ENCODE measurements at regions not wholly inside any gene's neighbourhood (a gene's known extent, or its start where the extent isn't known, plus 50 kb on each side); places are given as distances from the start of the nearest gene placed in this dataset.

- Mint-ChIP-seq H3K4me3 (no peak overlapping the region), H3K27me3 (peaks cover 3% of the 10 kb centered on the region), H3K9me3 (no peaks in the 10 kb centered on the region), H3K27ac (no peak overlapping the region), H3K36me3 (no peaks in the 10 kb centered on the region), H3K4me1 (ENCODE audit: low read depth) (no peaks in the 10 kb centered on the region)
- POLR2A ChIA-PET = no interaction called here
- CTCF ChIA-PET = no interaction called here
- intact Hi-C loops (cut with micrococcal nuclease) = no loop called here
- no peak for DNase-seq
These were observed 188.7 kb upstream of the FBXL4 start for GRCh38 chr6:99136488-99136887.

GRCh38 chr6:99132026-99132635 lies 184.4 kb upstream of the FBXL4 start:
- ChIA-PET POLR2A (no interaction called here), CTCF (no interaction called here)
- Mint-ChIP-seq H3K9me3 (no peaks in the 10 kb centered on the region), H3K27ac (no peak overlapping the region), H3K36me3 (no peaks in the 10 kb centered on the region), H3K27me3 (no peaks in the 10 kb centered on the region), H3K4me1 (ENCODE audit: low read depth) (no peaks in the 10 kb centered on the region), H3K4me3 (no peak overlapping the region)
- DNase-seq = no peak
- intact Hi-C loops (cut with micrococcal nuclease) = no loop called here

GRCh38 chr6:99130897-99131873 lies 183.4 kb upstream of the FBXL4 start:
- no peaks in the 10 kb centered on the region for H3K9me3 Mint-ChIP-seq
- POLR2A ChIA-PET = no interaction called here
- H3K4me3 Mint-ChIP-seq = no peak overlapping the region
- CTCF ChIA-PET = interaction anchor here (0.5 to 0.6 kb wide), 2 partner anchors 21 to 24 kb away, joined by 3 read pairs; no protein-coding TSS in a partner anchor
- no peaks in the 10 kb centered on the region for H3K4me1 Mint-ChIP-seq (ENCODE audit: low read depth)
- no peaks in the 10 kb centered on the region for H3K27me3 Mint-ChIP-seq
- H3K36me3 Mint-ChIP-seq = no peaks in the 10 kb centered on the region
- no peak for DNase-seq
- intact Hi-C loops (cut with micrococcal nuclease) = no loop called here
- H3K27ac Mint-ChIP-seq = no peak overlapping the region

GRCh38 chr6:99129835-99130234 lies 182.1 kb upstream of the FBXL4 start:
- intact Hi-C loops (cut with micrococcal nuclease) = no loop called here
- Mint-ChIP-seq H3K27me3 (no peaks in the 10 kb centered on the region), H3K36me3 (no peaks in the 10 kb centered on the region), H3K4me1 (ENCODE audit: low read depth) (no peaks in the 10 kb centered on the region), H3K4me3 (no peak overlapping the region), H3K27ac (no peak overlapping the region), H3K9me3 (no peaks in the 10 kb centered on the region)
- CTCF ChIA-PET = no interaction called here
- DNase-seq = no peak
- POLR2A ChIA-PET = no interaction called here

- Mint-ChIP-seq H3K27me3 (peaks cover 14% of the 10 kb centered on the region), H3K27ac (no peak overlapping the region), H3K36me3 (no peaks in the 10 kb centered on the region), H3K4me1 (ENCODE audit: low read depth) (no peaks in the 10 kb centered on the region), H3K4me3 (no peak overlapping the region), H3K9me3 (no peaks in the 10 kb centered on the region)
- intact Hi-C loops (cut with micrococcal nuclease) = no loop called here
- DNase-seq = no peak
- ChIA-PET POLR2A (no interaction called here), CTCF (no interaction called here)
These were observed 174.0 kb upstream of the FBXL4 start for GRCh38 chr6:99121748-99122147.

- CTCF ChIA-PET = interaction anchor here (1.8 to 1.9 kb wide), 2 partner anchors 1623 to 1680 kb away, joined by 4 to 14 read pairs; no protein-coding TSS in a partner anchor
- intact Hi-C loops (cut with micrococcal nuclease) = no loop called here
- Mint-ChIP-seq H3K36me3 (no peaks in the 10 kb centered on the region), H3K4me1 (ENCODE audit: low read depth) (no peaks in the 10 kb centered on the region), H3K27me3 (peaks cover 21% of the 10 kb centered on the region), H3K4me3 (no peak overlapping the region), H3K9me3 (no peaks in the 10 kb centered on the region), H3K27ac (no peak overlapping the region)
- POLR2A ChIA-PET = no interaction called here
- DNase-seq = no peak
These were observed 172.9 kb upstream of the FBXL4 start for GRCh38 chr6:99120641-99121040.

- H3K27me3 Mint-ChIP-seq = peaks cover 28% of the 10 kb centered on the region
- CTCF ChIA-PET = interaction anchor here (0.6 to 1.9 kb wide), 16 partner anchors 8 to 1682 kb away, joined by 3 to 14 read pairs (median 4); no protein-coding TSS in a partner anchor
- intact Hi-C loops (cut with micrococcal nuclease) = loop anchor here (2.0 kb wide), 1 partner anchor 275 kb away; no protein-coding TSS in a partner anchor
These were observed 171.6 kb upstream of the FBXL4 start for GRCh38 chr6:99119109-99120031.

GRCh38 chr6:99114769-99115406 lies 167.1 kb upstream of the FBXL4 start:
- peaks cover 3% of the 10 kb centered on the region for H3K4me1 Mint-ChIP-seq (ENCODE audit: low read depth)
- H3K9me3 Mint-ChIP-seq = no peaks in the 10 kb centered on the region
- no peak for DNase-seq
- ChIA-PET POLR2A (no interaction called here), CTCF (no interaction called here)
- intact Hi-C loops (cut with micrococcal nuclease) = loop anchor here (1.0 kb wide), 1 partner anchor 168 kb away; the partner anchor contains the start of gene FBXL4
- no peak overlapping the region for H3K27ac Mint-ChIP-seq
- peaks cover 28% of the 10 kb centered on the region for H3K27me3 Mint-ChIP-seq
- H3K36me3 Mint-ChIP-seq = no peaks in the 10 kb centered on the region
- no peak overlapping the region for H3K4me3 Mint-ChIP-seq

More at GRCh38 chr6:99119109-99120031, 171.6 kb upstream of the FBXL4 start:
- POLR2A ChIA-PET = no interaction called here
- H3K4me3 Mint-ChIP-seq = no peak overlapping the region
- DNase-seq = no peak
- H3K9me3 Mint-ChIP-seq = no peaks in the 10 kb centered on the region
- no peaks in the 10 kb centered on the region for H3K36me3 Mint-ChIP-seq
- no peak overlapping the region for H3K27ac Mint-ChIP-seq
- H3K4me1 Mint-ChIP-seq (ENCODE audit: low read depth) = peaks cover 3% of the 10 kb centered on the region

- Mint-ChIP-seq H3K4me3 (no peak overlapping the region), H3K9me3 (no peaks in the 10 kb centered on the region), H3K4me1 (ENCODE audit: low read depth) (peaks cover 3% of the 10 kb centered on the region), H3K27ac (no peak overlapping the region), H3K36me3 (no peaks in the 10 kb centered on the region), H3K27me3 (peaks cover 35% of the 10 kb centered on the region)
- POLR2A ChIA-PET = no interaction called here
- DNase-seq = no peak
- intact Hi-C loops (cut with micrococcal nuclease) = no loop called here
- CTCF ChIA-PET = interaction anchor here (0.9 kb wide), 1 partner anchor 8 kb away, joined by 4 read pairs; no protein-coding TSS in a partner anchor
These were observed 163.8 kb upstream of the FBXL4 start for GRCh38 chr6:99111590-99111989.

GRCh38 chr6:99110029-99110428 lies 162.3 kb upstream of the FBXL4 start:
- Mint-ChIP-seq H3K9me3 (no peaks in the 10 kb centered on the region), H3K27me3 (peaks cover 26% of the 10 kb centered on the region), H3K4me1 (ENCODE audit: low read depth) (peaks cover 1% of the 10 kb centered on the region), H3K4me3 (no peak overlapping the region), H3K36me3 (no peaks in the 10 kb centered on the region), H3K27ac (no peak overlapping the region)
- ChIA-PET CTCF (interaction anchor here (0.7 kb wide), 1 partner anchor 21 kb away, joined by 3 read pairs; no protein-coding TSS in a partner anchor), POLR2A (no interaction called here)
- DNase-seq = no peak
- intact Hi-C loops (cut with micrococcal nuclease) = no loop called here

GRCh38 chr6:99104218-99104617 lies 156.5 kb upstream of the FBXL4 start:
- Mint-ChIP-seq H3K4me1 (ENCODE audit: low read depth) (no peaks in the 10 kb centered on the region), H3K36me3 (no peaks in the 10 kb centered on the region), H3K27ac (no peak overlapping the region), H3K9me3 (no peaks in the 10 kb centered on the region), H3K4me3 (no peak overlapping the region), H3K27me3 (peaks cover 19% of the 10 kb centered on the region)
- DNase-seq = no peak
- intact Hi-C loops (cut with micrococcal nuclease) = no loop called here
- ChIA-PET POLR2A (no interaction called here), CTCF (no interaction called here)
